GM21526 (cell line): ENCODE measurements at regions not wholly inside any gene's neighbourhood (a gene's known extent, or its start where the extent isn't known, plus 50 kb on each side); places are given as distances from the start of the nearest gene placed in this dataset.

Experiments
- ATAC-seq: cut with Tn5 transposase; IDR thresholded peaks from one replicate; pipeline ENCODE4 v1.9.1; 2021; ENCODE audit warnings: moderate library complexity; ENCODE audit not compliant: unreplicated experiment, low FRiP score

- ATAC-seq = no peak
Observed at GRCh38 chr3:111465081-111465670, 76.8 kb upstream of the CD96 start.

GRCh38 chr3:111470032-111470431 lies 72.0 kb upstream of the CD96 start:
- no peak for ATAC-seq

DNA sequence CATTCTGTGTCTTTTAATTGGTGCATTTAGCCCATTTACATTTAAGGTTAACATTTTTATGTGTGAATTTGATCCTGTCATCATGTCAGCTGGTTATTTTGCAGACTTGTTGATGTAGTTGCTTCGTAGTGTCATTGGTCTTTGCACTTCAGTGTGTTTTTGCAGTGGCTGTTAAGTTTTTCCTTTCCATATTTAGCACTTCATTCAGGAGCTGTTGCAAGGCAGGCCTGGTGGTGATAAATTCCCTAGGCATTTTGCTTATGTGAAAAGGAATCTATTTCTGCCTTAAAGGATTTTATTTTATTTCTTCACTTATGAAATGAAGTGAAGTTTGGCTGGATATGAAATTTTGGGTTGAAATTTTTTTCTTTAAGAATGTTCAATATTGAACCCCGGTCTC lies 70.2 kb upstream of the CD96 start:
- ATAC-seq = no peak

GRCh38 chr3:111472556-111472955 lies 69.4 kb upstream of the CD96 start:
- no peak for ATAC-seq

DNA sequence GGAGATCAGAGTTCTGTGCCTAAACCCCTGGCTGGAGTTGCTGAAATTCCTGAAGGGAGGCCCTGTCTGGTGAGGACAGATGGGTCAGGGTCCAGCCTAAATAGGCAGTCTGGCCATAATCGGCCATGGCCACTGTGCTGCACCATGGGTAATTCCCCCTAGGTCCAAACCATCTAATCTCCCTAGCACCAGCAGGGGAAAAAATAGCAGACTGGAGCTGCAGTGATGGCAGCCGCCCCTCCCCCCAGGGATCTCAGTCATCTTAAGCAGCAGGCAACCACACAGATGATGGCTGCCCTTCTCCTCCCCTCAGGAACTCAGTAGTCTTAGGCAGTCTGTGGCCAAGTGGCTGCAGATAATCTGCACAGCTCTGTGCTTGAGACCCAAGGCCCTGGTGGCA lies 68.4 kb upstream of the CD96 start:
- no peak for ATAC-seq

GRCh38 chr3:111476701-111477100 lies 65.3 kb upstream of the CD96 start:
- ATAC-seq = no peak

DNA sequence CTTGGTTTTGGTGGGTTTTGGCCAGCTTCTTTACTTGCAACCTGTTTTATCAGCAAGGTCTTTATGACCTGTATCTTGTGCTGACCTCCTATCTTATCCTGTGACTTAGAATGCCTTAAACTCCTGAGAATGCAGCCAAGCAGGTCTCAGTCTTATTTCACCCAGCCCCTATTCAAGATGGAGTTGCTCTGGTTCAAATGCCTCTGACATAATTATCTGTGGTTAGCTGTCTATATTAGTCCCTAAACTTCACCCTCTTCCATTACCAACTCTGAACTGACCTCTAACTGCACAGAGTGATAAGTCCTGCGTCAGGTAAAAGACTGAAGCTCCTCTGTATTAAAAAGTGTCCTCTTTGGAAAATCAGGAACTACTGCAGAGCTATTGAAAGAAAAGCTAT lies 61.9 kb upstream of the CD96 start:
- no peak for ATAC-seq

DNA sequence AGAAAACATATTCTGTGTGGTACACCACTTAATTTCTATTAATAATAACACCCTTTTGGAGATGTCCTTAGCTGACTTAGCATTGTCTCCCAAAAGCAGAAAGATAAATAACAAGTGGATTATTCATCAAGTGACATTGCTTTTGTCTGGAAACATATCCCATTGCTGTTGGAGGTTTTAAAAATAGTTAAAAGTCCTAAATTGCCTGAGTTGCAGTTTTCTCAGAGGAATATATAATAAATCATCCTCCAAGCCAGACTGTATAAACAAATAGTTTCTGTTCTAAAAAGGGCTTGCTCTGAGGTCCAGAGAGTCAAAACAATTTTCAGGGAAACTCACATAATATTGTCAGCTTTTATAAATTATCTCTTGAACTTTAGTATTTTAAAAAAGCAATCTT lies 60.4 kb upstream of the CD96 start:
- no peak for ATAC-seq

DNA sequence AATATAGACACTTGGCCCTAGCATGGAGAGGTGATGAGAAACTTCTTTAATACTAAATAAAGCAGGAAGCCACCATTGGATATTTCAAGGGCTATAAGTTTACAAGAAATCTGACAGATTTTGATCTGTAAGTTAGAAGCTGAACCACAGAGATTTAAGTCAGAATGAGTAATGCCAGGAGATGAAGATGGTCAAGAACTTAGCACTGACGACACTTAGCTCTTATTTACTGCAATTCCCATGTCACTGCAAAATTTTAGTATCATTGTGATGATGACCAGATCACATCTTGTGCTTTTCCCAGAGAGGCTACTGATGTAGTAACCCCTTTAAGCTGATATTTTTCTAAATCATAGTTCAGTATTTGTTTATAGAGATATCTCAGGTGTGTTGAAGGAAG lies 59.4 kb upstream of the CD96 start:
- no peak for ATAC-seq

DNA sequence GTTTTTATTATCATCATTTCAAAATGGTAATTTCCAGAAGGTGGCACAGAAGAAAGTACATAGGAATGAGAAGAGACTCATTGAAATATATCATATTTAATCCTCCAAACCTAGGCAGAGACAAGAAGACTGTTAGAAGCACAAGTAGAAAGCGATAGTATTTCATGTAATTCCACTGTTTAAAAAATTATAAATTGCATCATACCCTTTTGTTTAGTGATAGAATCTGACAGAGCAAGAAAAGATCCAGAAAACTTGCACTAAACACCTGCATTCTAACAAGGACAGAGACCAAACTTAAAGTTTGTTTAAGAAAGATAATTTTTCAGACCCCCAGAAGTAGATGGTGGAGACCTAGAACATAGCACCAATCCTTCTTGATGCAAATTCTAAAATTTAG lies 56.9 kb upstream of the CD96 start:
- no peak for ATAC-seq
